Natural killer cell (primary cell): ENCODE measurements at regions not wholly inside any gene's neighbourhood (a gene's known extent, or its start where the extent isn't known, plus 50 kb on each side); places are given as distances from the start of the nearest gene placed in this dataset.
"Not testable (repeated sequence)": the region's sequence is repeated elsewhere in the genome, so short reads cannot be mapped to it uniquely, and the experiment has no call there.

Source experiments
- ATAC-seq, 3 donors: fragments of 150-1000 bp in 2 of 3; fragments of 200-7000 bp in 1 of 3; cut with Tn5 transposase; 1 replicate in 1 of 3; 2 replicates in 2 of 3; pipeline ENCODE4 v1.10.0; 2021; ENCODE audit warnings: mild to moderate bottlenecking in 2 of 3, moderate library complexity in 2 of 3
- DNase-seq, 2 donors: peaks; one replicate each; pipeline versions ENCODE4 v3.0.0 to v3.0.0-alpha.2; 2013 to 2021; ENCODE audit warnings: mixed read lengths in 1 of 2
- H3K27ac ChIP-seq: one replicate; pipeline ENCODE4 v1.5.1; 2013; ENCODE audit warnings: mild to moderate bottlenecking, low read length
- H3K27me3 ChIP-seq: one replicate; pipeline ENCODE4 v1.6.1; 2013; ENCODE audit warnings: low read length; ENCODE audit not compliant: control insufficient read depth, insufficient read depth
- H3K36me3 ChIP-seq: one replicate; pipeline ENCODE4 v1.6.1; 2013; ENCODE audit warnings: low read length; ENCODE audit not compliant: control insufficient read depth, insufficient read depth
- H3K4me1 ChIP-seq: one replicate; pipeline ENCODE4 v1.6.1; 2013; ENCODE audit warnings: low read length; ENCODE audit not compliant: control insufficient read depth, insufficient read depth
- H3K4me3 ChIP-seq: one replicate; pipeline ENCODE4 v1.5.1; 2013; ENCODE audit warnings: low read length
- H3K9me3 ChIP-seq: one replicate; pipeline ENCODE4 v1.6.1; 2013; ENCODE audit warnings: low read length; ENCODE audit not compliant: control insufficient read depth, insufficient read depth
- H3K27ac Mint-ChIP-seq, 2 donors: one replicate each; pipeline ENCODE4 v1.8.0; 2022; ENCODE audit warnings: mild to moderate bottlenecking in 2 of 2, mixed read lengths in 2 of 2, moderate library complexity in 1 of 2
- H3K27me3 Mint-ChIP-seq, 2 donors: one replicate each; pipeline ENCODE4 v1.8.0; 2022; ENCODE audit warnings: low read depth in 2 of 2, mixed read lengths in 2 of 2
- H3K36me3 Mint-ChIP-seq: one replicate; pipeline ENCODE4 v1.8.0; 2022; ENCODE audit warnings: mixed read lengths
- H3K4me1 Mint-ChIP-seq, 2 donors: one replicate each; pipeline ENCODE4 v1.8.0; 2022; ENCODE audit warnings: mixed read lengths in 2 of 2
- H3K4me3 Mint-ChIP-seq: one replicate; pipeline ENCODE4 v1.8.0; 2022; ENCODE audit warnings: mild to moderate bottlenecking, moderate library complexity, mixed read lengths
- H3K9me3 Mint-ChIP-seq, 2 donors: one replicate each; pipeline ENCODE4 v1.8.0; 2022; ENCODE audit warnings: mixed read lengths in 2 of 2
- CTCF ChIP-seq: fragments of 200-600 bp; IDR thresholded peaks from one replicate; pipeline ENCODE4 v1.8.0; 2022; ENCODE audit warnings: antibody characterized with exemption
- WGBS: methylation state at CpG from one replicate; pipeline ENCODE4 v1.1.7; 2013; ENCODE audit warnings: missing lambda C conversion rate; ENCODE audit not compliant: insufficient coverage; 5-methylcytosine and 5-hydroxymethylcytosine counted together
- intact Hi-C: fragments of 100-400 bp; cut with micrococcal nuclease; formaldehyde crosslinking; loops from one replicate; pipeline ENCODE4 v1.14.2; 2022

- WGBS, result 83% methylated on average over 1 of the region's 3 CpGs
- DNase-seq (no peak), ATAC-seq (no peak)
- Histone ChIP-seq H3K27ac (no peak overlapping the region), H3K27me3 (no peaks in the 10 kb centered on the region), H3K36me3 (no peaks in the 10 kb centered on the region), H3K4me1 (no peaks in the 10 kb centered on the region), H3K4me3 (no peak overlapping the region), H3K9me3 (peaks cover 2% of the 10 kb centered on the region)
- Mint-ChIP-seq H3K27ac (no peak overlapping the region), H3K4me3 (no peak overlapping the region), H3K36me3 (peaks cover 4% of the 10 kb centered on the region), H3K27me3 (no peaks in the 10 kb centered on the region), H3K4me1 (no peaks in the 10 kb centered on the region), H3K9me3 (peaks cover 18 to 30% of the 10 kb centered on the region in 2 donors)
- TF ChIP-seq CTCF, result no peak
- intact Hi-C loops, result no loop called here
Observed at GRCh38 chr21:17114045-17114444, 398.8 kb upstream of the CXADR start.

- ATAC-seq (no peak), DNase-seq (no peak)
- Mint-ChIP-seq H3K27ac (no peak overlapping the region), H3K27me3 (no peaks in the 10 kb centered on the region), H3K4me3 (no peak overlapping the region), H3K9me3 (peaks cover 19 to 24% of the 10 kb centered on the region in 2 donors), H3K36me3 (peaks cover 8% of the 10 kb centered on the region), H3K4me1 (no peaks in the 10 kb centered on the region)
- Histone ChIP-seq H3K27ac (no peak overlapping the region), H3K27me3 (no peaks in the 10 kb centered on the region), H3K9me3 (peaks cover 2% of the 10 kb centered on the region), H3K36me3 (no peaks in the 10 kb centered on the region), H3K4me3 (no peak overlapping the region), H3K4me1 (no peaks in the 10 kb centered on the region)
- 79% methylated on average over 6 of the region's 6 CpGs for WGBS
- no peak for TF ChIP-seq CTCF
- intact Hi-C loops, result no loop called here
Observed at GRCh38 chr21:17118638-17119384, 394.0 kb upstream of the CXADR start.

GRCh38 chr21:17119466-17120297 is 393.2 kb upstream of the CXADR start:
- no peak for TF ChIP-seq CTCF
- ATAC-seq (no peak), DNase-seq (no peak)
- Mint-ChIP-seq H3K36me3 (peaks cover 8% of the 10 kb centered on the region), H3K27me3 (no peaks in the 10 kb centered on the region), H3K9me3 (peaks cover 19 to 24% of the 10 kb centered on the region in 2 donors), H3K4me1 (no peaks in the 10 kb centered on the region), H3K4me3 (no peak overlapping the region), H3K27ac (no peak overlapping the region)
- no peaks in the 10 kb centered on the region for H3K36me3 ChIP-seq
- H3K4me3 ChIP-seq, result no peak overlapping the region
- H3K27me3 ChIP-seq, result no peaks in the 10 kb centered on the region
- WGBS, result 91% methylated on average over 8 of the region's 9 CpGs
- intact Hi-C loops, result no loop called here
- H3K27ac ChIP-seq, result no peak overlapping the region
- H3K4me1 ChIP-seq, result no peaks in the 10 kb centered on the region
- H3K9me3 ChIP-seq, result peaks cover 2% of the 10 kb centered on the region

DNA sequence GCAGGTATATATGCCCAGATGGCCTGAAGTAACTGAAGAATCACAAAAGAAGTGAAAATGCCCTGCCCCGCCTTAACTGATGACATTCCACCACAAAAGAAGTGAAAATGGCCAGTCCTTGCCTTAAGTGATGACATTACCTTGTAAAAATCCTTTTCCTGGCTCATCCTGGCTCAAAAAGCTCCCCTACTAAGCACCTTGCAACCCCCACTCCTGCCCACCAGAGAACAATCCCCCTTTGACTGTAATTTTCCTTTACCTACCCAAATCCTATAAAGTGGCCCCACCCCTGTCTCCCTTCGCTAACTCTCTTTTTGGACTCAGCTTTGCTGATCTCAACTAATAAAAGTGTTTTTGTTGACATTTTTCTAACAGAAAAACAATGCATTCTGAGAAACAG is 385.4 kb upstream of the CXADR start:
- H3K4me3 Mint-ChIP-seq, H3K9me3 ChIP-seq, ATAC-seq, H3K4me3 ChIP-seq, H3K4me1 Mint-ChIP-seq, H3K36me3 ChIP-seq, H3K36me3 Mint-ChIP-seq, DNase-seq, intact Hi-C loops, H3K27ac Mint-ChIP-seq, H3K27ac ChIP-seq, H3K4me1 ChIP-seq, H3K27me3 ChIP-seq, H3K27me3 Mint-ChIP-seq: not testable (repeated sequence)
- 100% methylated on average over 2 of the region's 2 CpGs for WGBS
- H3K9me3 Mint-ChIP-seq, result peaks cover 5 to 11% of the 10 kb centered on the region in 2 donors
